SU-DHL-6 (cell line): ENCODE measurements at regions not wholly inside any gene's neighbourhood (a gene's known extent, or its start where the extent isn't known, plus 50 kb on each side); places are given as distances from the start of the nearest gene placed in this dataset.

Experiments used
- EZH2phosphoT487 ChIP-seq: fragments of 200-600 bp; sonication (generic), shearing (Covaris generic); conservative IDR thresholded peaks from 2 replicates; pipeline ENCODE4 v1.6.1; 2018; ENCODE audit warnings: mild to moderate bottlenecking, antibody characterized with exemption, low read length, moderate library complexity, mixed read lengths
- TF ChIP-seq, protein P1 (sequence below): fragments of 200-600 bp; sonication (generic); IDR thresholded peaks from one replicate; pipeline ENCODE4 v1.5.1; 2017; ENCODE audit warnings: antibody characterized with exemption, mild to moderate bottlenecking, low read length, moderate library complexity; ENCODE audit not compliant: insufficient read depth, poor library complexity, severe bottlenecking

DNA sequence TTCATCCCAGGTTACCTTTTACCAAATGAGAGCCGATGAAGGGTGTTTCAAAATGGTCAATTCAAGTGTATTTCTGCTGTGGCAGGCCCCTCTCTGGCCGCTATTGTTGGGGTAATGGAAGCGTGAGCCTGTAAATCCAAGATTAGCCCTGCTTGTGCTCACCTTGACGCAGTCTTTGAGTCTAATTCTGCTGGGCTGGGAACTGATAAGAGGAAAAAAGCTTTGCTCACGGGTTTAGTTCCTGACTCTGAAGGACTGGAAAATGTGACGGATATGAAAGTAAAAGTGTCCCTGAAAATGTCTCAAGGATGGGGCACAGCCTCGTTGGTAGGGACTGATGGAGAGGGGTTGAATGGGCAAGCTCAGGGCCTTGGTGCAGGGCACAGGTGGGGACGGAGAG, 125.9 kb upstream of the GALNT2 start:
- TF ChIP-seq, protein P1, sequence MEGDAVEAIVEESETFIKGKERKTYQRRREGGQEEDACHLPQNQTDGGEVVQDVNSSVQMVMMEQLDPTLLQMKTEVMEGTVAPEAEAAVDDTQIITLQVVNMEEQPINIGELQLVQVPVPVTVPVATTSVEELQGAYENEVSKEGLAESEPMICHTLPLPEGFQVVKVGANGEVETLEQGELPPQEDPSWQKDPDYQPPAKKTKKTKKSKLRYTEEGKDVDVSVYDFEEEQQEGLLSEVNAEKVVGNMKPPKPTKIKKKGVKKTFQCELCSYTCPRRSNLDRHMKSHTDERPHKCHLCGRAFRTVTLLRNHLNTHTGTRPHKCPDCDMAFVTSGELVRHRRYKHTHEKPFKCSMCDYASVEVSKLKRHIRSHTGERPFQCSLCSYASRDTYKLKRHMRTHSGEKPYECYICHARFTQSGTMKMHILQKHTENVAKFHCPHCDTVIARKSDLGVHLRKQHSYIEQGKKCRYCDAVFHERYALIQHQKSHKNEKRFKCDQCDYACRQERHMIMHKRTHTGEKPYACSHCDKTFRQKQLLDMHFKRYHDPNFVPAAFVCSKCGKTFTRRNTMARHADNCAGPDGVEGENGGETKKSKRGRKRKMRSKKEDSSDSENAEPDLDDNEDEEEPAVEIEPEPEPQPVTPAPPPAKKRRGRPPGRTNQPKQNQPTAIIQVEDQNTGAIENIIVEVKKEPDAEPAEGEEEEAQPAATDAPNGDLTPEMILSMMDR: no peak
- TF ChIP-seq EZH2phosphoT487: no peak
